Neuronal stem cell (in vitro differentiated cells): ENCODE measurements at regions not wholly inside any gene's neighbourhood (a gene's known extent, or its start where the extent isn't known, plus 50 kb on each side); places are given as distances from the start of the nearest gene placed in this dataset.

Source experiments
- DNase-seq: peaks from one replicate; pipeline ENCODE4 v3.0.0-alpha.2; 2013; ENCODE audit warnings: low spot score
- H2AFZ ChIP-seq: one replicate; pipeline ENCODE4 v1.6.1; 2013; ENCODE audit warnings: mild to moderate bottlenecking, low read length, inconsistent platforms
- H2AK5ac ChIP-seq: 2 replicates; pipeline ENCODE4 v1.6.1; 2013; ENCODE audit warnings: low read depth, mild to moderate bottlenecking, inconsistent platforms, low read length, moderate library complexity, mixed read lengths
- H2BK120ac ChIP-seq: 2 replicates; pipeline ENCODE4 v1.6.1; 2013; ENCODE audit warnings: low read depth, mild to moderate bottlenecking, inconsistent platforms, low read length, moderate library complexity, mixed read lengths
- H2BK12ac ChIP-seq: one replicate; pipeline ENCODE4 v1.6.1; 2013; ENCODE audit warnings: low read length, inconsistent platforms
- H2BK15ac ChIP-seq: 2 replicates; pipeline ENCODE4 v1.6.1; 2013; ENCODE audit warnings: mild to moderate bottlenecking, low read length, inconsistent platforms, mixed read lengths
- H2BK5ac ChIP-seq: one replicate; pipeline ENCODE4 v1.6.1; 2013; ENCODE audit warnings: inconsistent platforms, mild to moderate bottlenecking, low read length, moderate library complexity
- H3K14ac ChIP-seq: one replicate; pipeline ENCODE4 v1.6.1; 2013; ENCODE audit warnings: low read length, inconsistent platforms
- H3K18ac ChIP-seq: 2 replicates; pipeline ENCODE4 v1.6.1; 2013; ENCODE audit warnings: low read length, inconsistent platforms
- H3K23ac ChIP-seq: 2 replicates; pipeline ENCODE4 v1.6.1; 2013; ENCODE audit warnings: low read depth, mild to moderate bottlenecking, mixed read lengths, low read length, inconsistent platforms; ENCODE audit not compliant: poor library complexity
- H3K27ac ChIP-seq: replicated peaks from 3 replicates; pipeline ENCODE4 v1.5.1; 2013; ENCODE audit warnings: low read length, inconsistent platforms
- H3K27me3 ChIP-seq, 3 experiments: 2 replicates each; pipeline ENCODE4 v1.6.1; 2013; ENCODE audit warnings: low read length in 3 of 3, mild to moderate bottlenecking in 2 of 3, inconsistent platforms in 1 of 3, low read depth in 1 of 3, mixed read lengths in 1 of 3, moderate library complexity in 1 of 3; ENCODE audit not compliant: control insufficient read depth in 3 of 3, insufficient read depth in 3 of 3
- H3K36me3 ChIP-seq, 2 donors: replicated peaks in 1 of 2; 2 replicates each; pipeline ENCODE4 v1.6.1; 2013; ENCODE audit warnings: low read length in 2 of 2; ENCODE audit not compliant: control insufficient read depth in 2 of 2, insufficient read depth in 2 of 2
- H3K4ac ChIP-seq: 2 replicates; pipeline ENCODE4 v1.6.1; 2013; ENCODE audit warnings: inconsistent platforms, mild to moderate bottlenecking, low read length, moderate library complexity
- H3K4me1 ChIP-seq, 2 donors: 1 replicate in 1 of 2; 2 replicates in 1 of 2; pipeline ENCODE4 v1.6.1; 2013; ENCODE audit warnings: low read length in 2 of 2, low read depth in 1 of 2; ENCODE audit not compliant: control insufficient read depth in 2 of 2, insufficient read depth in 1 of 2
- H3K4me2 ChIP-seq: one replicate; pipeline ENCODE4 v1.6.1; 2013; ENCODE audit warnings: mild to moderate bottlenecking, low read length, inconsistent platforms; ENCODE audit not compliant: insufficient read depth, poor library complexity, severe bottlenecking
- H3K4me3 ChIP-seq, 2 donors: 2 replicates each; pipeline ENCODE4 v1.5.1; 2013; ENCODE audit warnings: low read length in 2 of 2, mild to moderate bottlenecking in 2 of 2, inconsistent platforms in 1 of 2, moderate library complexity in 1 of 2
- H3K79me1 ChIP-seq: one replicate; pipeline ENCODE4 v1.6.1; 2013; ENCODE audit warnings: low read depth, mild to moderate bottlenecking, inconsistent platforms, low read length, moderate library complexity
- H3K9ac ChIP-seq: one replicate; pipeline ENCODE4 v1.6.1; 2013; ENCODE audit warnings: mild to moderate bottlenecking, low read depth, low read length, inconsistent platforms; ENCODE audit not compliant: poor library complexity
- H3K9me3 ChIP-seq, 2 donors: replicated peaks in 1 of 2; 2 replicates each; pipeline versions ENCODE3 to v1.6.1; 2013; ENCODE audit warnings: low read length in 2 of 2, mild to moderate bottlenecking in 2 of 2, inconsistent platforms in 1 of 2, low read depth in 1 of 2, mixed read lengths in 1 of 2, moderate library complexity in 1 of 2; ENCODE audit not compliant: control insufficient read depth in 2 of 2, insufficient read depth in 1 of 2
- H4K8ac ChIP-seq: one replicate; pipeline ENCODE4 v1.6.1; 2013; ENCODE audit warnings: low read depth, mild to moderate bottlenecking, inconsistent platforms, low read length, moderate library complexity
- H4K91ac ChIP-seq: one replicate; pipeline ENCODE4 v1.6.1; 2013; ENCODE audit warnings: low read length, low read depth, mild to moderate bottlenecking, inconsistent platforms; ENCODE audit not compliant: poor library complexity
- WGBS, 2 donors: extraction: QIAGEN DNeasy Blood & Tissue Kit; methylation state at CpG; one replicate each; pipeline ENCODE4 v1.1.7; 2013; ENCODE audit warnings: missing lambda C conversion rate in 2 of 2, mixed read lengths in 1 of 2; ENCODE audit not compliant: insufficient read length in 2 of 2, insufficient replicate concordance in 1 of 2; ENCODE audit errors: extremely low coverage in 2 of 2; 5-methylcytosine and 5-hydroxymethylcytosine counted together

- no peaks in the 10 kb centered on the region for H3K36me3 ChIP-seq
- no CpG with 5 or more reads among the region's 5 CpGs for WGBS, 2 donors
- H3K23ac ChIP-seq: no peak overlapping the region
- H4K91ac ChIP-seq: no peak overlapping the region
- no peak overlapping the region for H2BK120ac ChIP-seq
- no peak overlapping the region for H3K9ac ChIP-seq
- no peak overlapping the region for H3K4me3 ChIP-seq
- H2BK15ac ChIP-seq: no peak overlapping the region
- no peak overlapping the region for H3K18ac ChIP-seq
- no peaks in the 10 kb centered on the region for H3K27me3 ChIP-seq
- no peak overlapping the region for H3K4me2 ChIP-seq
- H4K8ac ChIP-seq: no peak overlapping the region
- H2BK12ac ChIP-seq: no peak overlapping the region
- no peak overlapping the region for H3K4ac ChIP-seq
- no peak overlapping the region for H2AK5ac ChIP-seq
- H3K9me3 ChIP-seq: no peaks in the 10 kb centered on the region
- no peak overlapping the region for H2BK5ac ChIP-seq
- H3K14ac ChIP-seq: no peak overlapping the region
- H3K4me1 ChIP-seq: no peaks in the 10 kb centered on the region
- no peak for DNase-seq
- H2AFZ ChIP-seq: no peak overlapping the region
- no peak overlapping the region for H3K27ac ChIP-seq
- H3K79me1 ChIP-seq: no peaks in the 10 kb centered on the region
Measured at GRCh38 chr6:74091794-74092157, 395.8 kb downstream of the CD109 start.

GRCh38 chr6:74091136-74091793 is 395.3 kb downstream of the CD109 start:
- no peak overlapping the region for H2BK5ac ChIP-seq
- H3K14ac ChIP-seq: no peak overlapping the region
- H3K4me2 ChIP-seq: no peak overlapping the region
- no peaks in the 10 kb centered on the region for H3K79me1 ChIP-seq
- no peaks in the 10 kb centered on the region for H3K9me3 ChIP-seq
- no peak overlapping the region for H3K4me3 ChIP-seq
- no peak overlapping the region for H3K23ac ChIP-seq
- no peak overlapping the region for H4K8ac ChIP-seq
- WGBS, 2 donors: 100% methylated on average over 2 of the region's 8 CpGs; no CpG with 5 or more reads in 1 of the 2 donors
- H2AFZ ChIP-seq: no peak overlapping the region
- H3K27me3 ChIP-seq: no peaks in the 10 kb centered on the region
- H3K27ac ChIP-seq: no peak overlapping the region
- H2BK12ac ChIP-seq: no peak overlapping the region
- H3K4me1 ChIP-seq: no peaks in the 10 kb centered on the region
- H3K18ac ChIP-seq: no peak overlapping the region
- H2BK15ac ChIP-seq: no peak overlapping the region
- H3K36me3 ChIP-seq: no peaks in the 10 kb centered on the region
- no peak overlapping the region for H2BK120ac ChIP-seq
- no peak overlapping the region for H3K9ac ChIP-seq
- H4K91ac ChIP-seq: no peak overlapping the region
- peak; percentile 45 for DNase-seq
- no peak overlapping the region for H3K4ac ChIP-seq
- H2AK5ac ChIP-seq: no peak overlapping the region

- Histone ChIP-seq H3K79me1 (no peaks in the 10 kb centered on the region), H3K27me3 (no peaks in the 10 kb centered on the region), H3K18ac (no peak overlapping the region), H2BK5ac (no peak overlapping the region), H3K9me3 (no peaks in the 10 kb centered on the region), H3K4ac (no peak overlapping the region), H3K9ac (no peak overlapping the region), H3K4me2 (no peak overlapping the region), H3K23ac (no peak overlapping the region), H2AK5ac (no peak overlapping the region), H2AFZ (no peak overlapping the region), H3K27ac (no peak overlapping the region), H4K91ac (no peak overlapping the region), H2BK15ac (no peak overlapping the region), H4K8ac (no peak overlapping the region), H2BK12ac (no peak overlapping the region), H3K14ac (no peak overlapping the region), H3K36me3 (no peaks in the 10 kb centered on the region), H2BK120ac (no peak overlapping the region), H3K4me1 (no peaks in the 10 kb centered on the region), H3K4me3 (no peak overlapping the region)
- DNase-seq: no peak
- no CpG with 5 or more reads among the region's 2 CpGs for whole genome bisulfite sequencing, 2 donors
Measured at GRCh38 chr6:74087899-74088298, 391.9 kb downstream of the CD109 start.

GRCh38 chr6:74075896-74076295 is 379.9 kb downstream of the CD109 start:
- no peak overlapping the region for H3K23ac ChIP-seq
- H3K4me2 ChIP-seq: no peak overlapping the region
- H3K4me1 ChIP-seq: no peaks in the 10 kb centered on the region
- H3K14ac ChIP-seq: no peak overlapping the region
- H3K27ac ChIP-seq: no peak overlapping the region
- H3K9me3 ChIP-seq: no peaks in the 10 kb centered on the region
- no peak for DNase-seq
- no peaks in the 10 kb centered on the region for H3K79me1 ChIP-seq
- no peaks in the 10 kb centered on the region for H3K27me3 ChIP-seq
- H3K4me3 ChIP-seq: no peak overlapping the region
- H2BK15ac ChIP-seq: no peak overlapping the region
- H3K4ac ChIP-seq: no peak overlapping the region
- no CpG with 5 or more reads among the region's 2 CpGs for WGBS, 2 donors
- H2AFZ ChIP-seq: no peak overlapping the region
- H2AK5ac ChIP-seq: no peak overlapping the region
- no peak overlapping the region for H4K8ac ChIP-seq
- H3K9ac ChIP-seq: no peak overlapping the region
- H4K91ac ChIP-seq: no peak overlapping the region
- H3K36me3 ChIP-seq: no peaks in the 10 kb centered on the region
- no peak overlapping the region for H2BK12ac ChIP-seq
- no peak overlapping the region for H3K18ac ChIP-seq
- H2BK120ac ChIP-seq: no peak overlapping the region
- H2BK5ac ChIP-seq: no peak overlapping the region
